SW480 (cell line): ENCODE measurements at regions not wholly inside any gene's neighbourhood (a gene's known extent, or its start where the extent isn't known, plus 50 kb on each side); places are given as distances from the start of the nearest gene placed in this dataset.

Experiments used
- DNase-seq: peaks from one replicate; pipeline ENCODE4 v3.0.0-alpha.2; 2016; ENCODE audit warnings: low spot score

DNA sequence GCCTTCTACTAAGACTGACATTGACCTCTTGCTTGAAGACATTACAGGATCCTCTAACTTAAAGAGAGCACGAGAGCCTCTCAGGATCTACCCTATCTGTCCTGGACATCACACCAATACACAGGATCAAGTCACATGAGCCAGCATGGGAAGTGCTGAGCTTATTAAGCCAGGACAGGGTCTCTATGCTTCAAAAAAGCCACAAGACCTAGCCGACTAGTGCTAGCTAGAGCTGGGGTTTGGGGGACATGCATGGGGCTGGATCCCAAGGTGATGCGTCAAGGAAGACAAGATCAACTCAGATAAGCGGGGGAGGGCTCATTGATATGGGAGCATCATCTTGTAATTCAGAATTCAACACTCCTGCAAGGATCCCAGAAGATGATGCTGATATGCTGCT, 167.2 kb upstream of the TAB2 start:
- no peak for DNase-seq

DNA sequence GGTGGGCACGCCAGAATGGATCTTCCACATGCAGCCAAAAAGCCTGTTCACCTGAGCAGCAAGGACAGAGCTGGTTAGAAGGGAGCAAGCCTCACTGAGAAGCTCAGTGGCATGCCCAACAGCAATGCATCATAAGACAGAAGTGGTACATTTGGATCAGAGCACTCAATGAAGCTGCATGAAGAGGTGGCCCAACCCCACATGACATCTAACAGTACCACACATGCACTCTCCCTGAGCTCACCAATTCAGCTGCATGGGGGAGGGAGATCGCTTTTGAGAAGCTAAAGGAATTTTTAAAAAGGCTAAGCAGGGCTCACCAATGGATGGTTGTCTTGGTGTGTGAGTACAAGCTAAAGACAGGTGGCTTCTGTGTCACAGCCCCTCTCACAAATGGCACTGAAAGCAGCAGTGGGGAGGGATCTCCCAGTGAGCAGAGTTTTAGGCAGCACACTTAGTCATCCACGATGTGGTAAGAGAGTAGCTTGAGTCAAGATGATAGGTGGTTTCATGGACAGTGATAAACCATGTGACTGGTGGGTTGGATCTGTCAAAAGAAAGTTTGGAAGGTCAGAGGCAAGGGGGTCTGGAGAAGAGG, 166.6 kb upstream of the TAB2 start:
- no peak for DNase-seq

DNA sequence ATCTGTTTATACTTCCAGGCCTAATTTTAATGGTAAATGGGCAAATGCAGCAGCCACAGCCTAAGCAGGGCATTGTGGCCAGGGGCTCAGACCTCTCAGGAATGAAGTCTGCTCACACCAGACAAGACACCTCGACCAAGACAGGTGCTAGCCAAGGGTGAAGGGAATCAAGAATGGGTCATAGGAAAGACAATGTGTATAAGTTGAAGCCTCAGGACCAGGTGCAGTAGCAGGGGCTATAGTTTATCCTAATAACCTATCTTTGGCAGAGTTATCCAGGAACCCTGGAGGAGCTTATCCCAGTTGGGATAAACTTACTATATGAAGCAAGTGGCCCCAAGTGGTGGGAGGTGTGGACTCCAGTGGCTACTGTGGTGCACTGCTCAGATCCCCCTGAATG, 165.0 kb upstream of the TAB2 start:
- DNase-seq = no peak

DNA sequence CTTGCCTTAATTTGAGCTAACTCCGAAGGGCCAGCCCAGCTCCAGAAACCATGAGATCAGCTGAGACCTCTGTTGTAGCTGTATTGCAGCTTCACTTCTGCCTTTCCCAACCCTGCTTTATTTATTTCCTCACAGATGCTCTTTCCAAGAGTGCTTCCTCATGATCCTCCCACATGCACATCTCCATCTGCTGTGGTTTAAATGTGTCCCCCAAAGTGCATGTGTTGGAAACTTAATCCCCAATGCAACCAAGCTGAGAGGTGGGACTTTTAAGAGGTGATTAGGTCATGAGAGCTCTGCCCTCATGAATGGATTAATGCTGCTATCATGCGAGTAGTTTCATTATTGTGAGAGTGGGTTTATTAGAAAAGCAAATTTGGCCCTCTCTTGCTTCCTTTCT, 164.4 kb upstream of the TAB2 start:
- no peak for DNase-seq

DNA sequence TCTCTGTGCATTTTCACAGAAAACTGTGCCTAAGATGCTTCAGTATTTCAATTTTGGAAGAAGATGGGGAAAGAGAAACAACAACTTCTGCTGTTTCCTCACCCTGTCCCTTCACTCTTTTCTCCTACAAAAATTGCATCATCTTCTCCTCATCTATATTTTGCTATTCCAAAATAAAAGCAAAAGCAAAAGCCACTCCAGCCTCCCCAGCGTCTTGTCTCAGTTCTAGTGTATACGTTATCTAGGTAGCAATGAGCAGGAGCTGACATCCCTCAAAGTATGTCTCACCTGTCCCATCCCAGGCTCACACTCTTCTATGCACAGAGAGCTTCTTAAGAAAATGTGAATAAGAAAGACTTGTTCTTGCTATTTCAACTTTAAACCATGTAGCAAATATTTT, 163.8 kb upstream of the TAB2 start:
- DNase-seq = no peak

DNA sequence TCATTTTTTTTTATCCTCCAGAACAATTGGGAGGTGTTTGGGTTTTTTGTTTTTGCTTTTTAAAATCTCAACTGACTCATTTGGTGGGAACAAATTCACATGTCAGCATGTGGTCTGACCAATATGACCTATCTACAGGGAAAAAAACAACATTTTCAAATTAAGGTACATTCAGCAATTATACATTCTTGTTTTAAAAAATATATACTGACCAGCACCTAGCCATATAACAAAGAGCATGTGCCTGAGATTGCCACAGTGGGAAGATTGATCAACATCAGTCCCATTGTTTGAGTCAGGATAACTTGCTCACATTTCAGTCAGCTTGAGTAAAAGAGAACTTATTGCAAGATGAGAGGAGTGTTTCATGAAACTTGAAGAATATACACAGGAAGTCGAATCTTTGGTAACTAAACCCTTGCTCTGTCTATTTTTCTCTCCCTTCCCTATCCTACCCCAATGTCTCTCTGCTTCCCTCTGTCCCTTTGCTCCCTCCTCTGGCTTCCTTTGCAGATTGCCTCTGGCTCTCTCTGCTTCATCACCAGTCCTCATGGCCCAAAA, 163.2 kb upstream of the TAB2 start:
- DNase-seq = no peak

DNA sequence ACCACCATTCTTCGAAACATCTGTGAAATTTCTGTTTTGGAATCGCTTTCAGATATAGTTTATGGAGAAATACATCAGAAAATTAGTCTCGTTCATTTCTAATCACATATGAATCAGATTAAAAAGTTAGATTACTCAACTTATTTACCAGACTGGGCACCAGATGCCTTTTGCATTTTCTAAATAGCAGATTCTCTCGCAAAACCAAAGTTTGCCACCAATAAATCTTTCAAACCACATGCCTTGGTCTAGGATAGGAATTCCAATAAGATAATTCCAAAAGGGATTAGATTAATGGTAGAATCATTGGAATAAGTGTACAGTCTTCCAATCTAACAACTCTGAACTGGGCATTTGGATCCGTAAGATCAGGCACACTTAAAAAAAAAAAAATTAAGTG, 160.4 kb upstream of the TAB2 start:
- DNase-seq = no peak

DNA sequence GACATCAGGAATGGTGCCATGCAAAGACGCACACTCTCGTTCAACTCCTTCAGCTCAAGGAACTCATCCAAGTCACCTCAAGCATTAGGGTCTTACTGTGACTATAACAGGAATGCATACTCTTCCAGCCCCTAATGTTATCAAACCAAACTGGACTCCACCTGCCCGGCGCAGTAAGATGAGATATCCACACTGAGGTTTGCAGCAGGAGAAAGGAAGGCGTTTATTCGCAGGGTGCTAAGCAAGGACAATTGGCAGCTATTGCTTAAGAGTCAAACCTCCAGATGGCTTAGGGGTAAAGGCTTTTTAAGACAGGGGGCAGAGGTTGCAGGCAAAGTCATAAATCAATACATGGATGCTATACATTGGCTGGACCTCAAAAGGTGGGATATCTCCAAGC, 159.4 kb upstream of the TAB2 start:
- DNase-seq = no peak

DNA sequence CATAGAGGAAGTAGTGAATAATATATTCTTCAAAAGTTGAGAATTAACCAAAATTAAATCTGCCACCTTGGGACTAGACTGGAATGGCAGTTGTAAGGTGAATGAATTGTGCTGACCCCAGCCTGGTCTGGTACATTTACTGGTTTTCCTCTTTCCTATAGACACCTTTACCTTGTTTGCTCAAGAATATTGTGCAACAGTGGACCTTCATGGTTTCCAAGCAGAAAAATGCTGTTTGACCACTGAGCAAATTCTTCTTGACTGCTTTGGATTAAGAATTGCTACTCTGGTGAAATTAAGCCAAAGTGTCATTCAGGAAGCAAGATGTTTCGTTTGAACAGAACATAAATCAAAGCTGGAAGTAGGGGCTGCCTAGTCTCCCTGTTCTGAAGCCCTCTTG, 156.6 kb upstream of the TAB2 start:
- DNase-seq = no peak

DNA sequence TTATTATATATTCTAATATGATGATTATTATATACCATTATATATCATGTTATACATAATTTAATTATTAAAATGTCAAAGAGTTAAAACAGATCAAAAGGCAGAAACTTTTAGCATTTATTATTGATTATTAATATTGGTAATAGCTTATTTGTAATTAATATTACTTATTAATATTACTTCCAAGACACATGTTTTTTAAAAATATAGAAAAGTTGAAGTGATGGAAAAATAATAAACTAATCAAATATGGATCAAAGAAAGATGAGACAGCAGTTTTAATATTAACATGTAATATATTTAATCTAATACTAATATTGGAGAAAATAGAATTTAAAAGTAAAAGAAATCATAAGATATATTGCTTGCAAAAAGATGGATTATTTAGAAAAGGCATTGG, 154.6 kb upstream of the TAB2 start:
- no peak for DNase-seq

DNA sequence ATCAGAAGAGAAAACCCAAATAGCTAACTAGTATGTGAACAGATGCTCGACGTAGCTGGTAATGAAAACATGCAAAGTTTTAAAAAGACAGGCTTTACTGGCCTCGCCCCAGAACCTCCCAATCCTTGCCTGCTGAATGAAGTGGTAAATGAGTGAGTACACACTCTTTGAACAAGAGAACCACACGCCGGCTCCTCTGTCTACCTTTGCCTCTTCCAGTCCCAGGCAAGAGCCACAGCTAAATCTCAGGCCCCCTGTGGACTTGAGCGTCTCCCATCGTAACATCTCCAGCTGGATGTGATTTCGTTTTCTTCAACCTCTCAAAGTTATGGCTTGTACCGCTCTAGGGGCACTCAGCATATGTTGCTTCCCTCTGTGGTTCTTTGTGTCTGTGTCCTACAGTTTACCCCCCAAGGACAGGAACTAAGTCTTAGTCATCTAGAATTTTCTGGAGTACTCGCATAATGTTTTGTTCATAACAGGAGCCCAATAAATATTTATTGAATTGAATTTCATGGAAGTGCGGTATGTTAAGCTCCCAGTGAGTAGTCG, 153.2 kb upstream of the TAB2 start:
- no peak for DNase-seq

DNA sequence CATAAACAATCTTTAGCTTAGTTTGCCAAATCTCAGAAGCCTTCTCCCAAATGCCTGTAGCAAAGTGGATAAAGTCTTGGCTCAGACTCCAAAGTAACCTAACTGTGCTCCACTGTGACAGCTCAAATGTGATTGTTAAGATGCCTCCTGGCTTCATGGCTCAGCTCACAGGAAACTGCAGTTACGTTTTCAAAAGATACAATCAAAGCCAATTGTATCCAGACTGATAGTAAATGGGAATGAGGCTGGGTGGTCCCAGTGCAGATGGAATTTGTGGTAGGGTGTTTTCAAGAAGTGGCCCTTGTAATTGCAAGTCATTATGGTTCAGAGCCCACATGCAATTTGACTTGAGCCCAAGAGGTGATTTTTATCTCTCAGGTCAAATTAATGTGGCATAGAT, 151.2 kb upstream of the TAB2 start:
- DNase-seq = no peak

DNA sequence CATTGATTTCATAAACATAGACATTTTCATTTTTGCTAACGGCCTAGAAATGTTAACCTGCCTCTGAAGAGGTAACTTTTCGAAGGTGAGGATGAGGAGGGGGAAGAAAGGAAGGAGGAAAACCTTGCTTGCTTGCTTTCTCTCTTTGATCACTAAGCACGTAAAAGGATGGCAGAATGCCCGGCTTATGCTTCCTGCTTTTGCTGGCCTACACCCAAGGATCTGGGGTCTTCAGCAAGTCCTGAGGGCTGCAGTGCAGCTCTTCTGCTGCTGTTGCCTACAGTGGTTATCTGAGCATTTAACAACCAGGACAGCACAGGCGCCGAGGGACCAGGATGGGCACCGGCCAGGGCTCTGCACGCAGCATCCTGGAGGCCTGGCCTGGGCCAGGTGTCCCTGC, 150.8 kb upstream of the TAB2 start:
- DNase-seq = no peak

DNA sequence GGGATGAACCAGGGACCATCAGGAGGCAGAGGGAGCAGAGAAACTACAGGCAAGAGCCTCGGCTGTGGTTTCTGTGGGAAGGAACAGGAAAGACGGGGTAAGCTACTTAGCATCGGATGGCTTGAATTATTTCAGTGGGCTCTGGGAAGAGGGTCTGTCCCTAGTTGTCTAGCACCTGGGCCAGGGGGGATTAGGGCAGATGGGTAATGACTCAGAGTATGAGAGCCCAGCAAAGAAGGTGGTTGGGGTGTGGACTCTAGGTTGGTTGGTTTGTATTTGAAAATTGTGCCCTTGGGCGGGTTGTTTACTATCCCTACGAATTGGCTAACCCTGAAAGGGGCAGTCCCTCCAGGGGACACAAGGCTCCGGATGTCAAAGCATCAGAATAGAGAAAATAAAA, 148.5 kb upstream of the TAB2 start:
- DNase-seq = no peak

DNA sequence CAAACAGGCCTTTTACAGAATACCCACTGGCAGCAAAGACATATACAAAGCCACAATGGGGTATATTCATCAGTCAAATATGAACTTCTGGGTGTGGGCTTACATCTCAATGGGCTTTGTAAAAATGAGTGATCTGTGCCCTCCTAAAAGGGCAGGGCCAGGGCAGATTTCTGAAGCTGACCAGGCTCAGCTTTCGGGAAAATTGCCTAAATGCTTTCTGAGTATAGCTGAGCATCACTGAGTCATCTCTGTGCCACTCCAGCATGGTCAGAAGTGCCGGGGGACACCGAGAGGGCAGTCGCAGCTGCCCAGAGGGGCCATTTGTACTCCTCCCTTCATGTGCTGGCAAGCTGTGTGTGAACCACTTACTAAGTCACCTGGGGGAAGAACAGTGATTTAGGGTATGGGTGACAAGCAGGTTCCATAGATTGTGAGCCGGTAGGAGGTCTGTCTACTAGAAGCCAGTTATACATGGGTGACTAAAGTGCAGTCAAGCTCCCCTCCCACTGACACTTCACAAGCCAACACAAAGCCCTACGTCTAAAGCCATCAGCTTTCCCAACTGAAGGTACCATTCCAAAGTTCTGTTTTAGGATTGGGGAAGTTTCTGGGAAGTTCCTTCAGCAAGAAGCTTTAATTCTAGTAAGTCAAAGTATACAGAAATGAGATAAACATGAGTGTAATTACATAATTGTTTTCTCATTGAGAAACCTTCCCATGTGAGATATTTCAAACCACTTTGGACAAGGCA, 147.6 kb upstream of the TAB2 start:
- DNase-seq = no peak

DNA sequence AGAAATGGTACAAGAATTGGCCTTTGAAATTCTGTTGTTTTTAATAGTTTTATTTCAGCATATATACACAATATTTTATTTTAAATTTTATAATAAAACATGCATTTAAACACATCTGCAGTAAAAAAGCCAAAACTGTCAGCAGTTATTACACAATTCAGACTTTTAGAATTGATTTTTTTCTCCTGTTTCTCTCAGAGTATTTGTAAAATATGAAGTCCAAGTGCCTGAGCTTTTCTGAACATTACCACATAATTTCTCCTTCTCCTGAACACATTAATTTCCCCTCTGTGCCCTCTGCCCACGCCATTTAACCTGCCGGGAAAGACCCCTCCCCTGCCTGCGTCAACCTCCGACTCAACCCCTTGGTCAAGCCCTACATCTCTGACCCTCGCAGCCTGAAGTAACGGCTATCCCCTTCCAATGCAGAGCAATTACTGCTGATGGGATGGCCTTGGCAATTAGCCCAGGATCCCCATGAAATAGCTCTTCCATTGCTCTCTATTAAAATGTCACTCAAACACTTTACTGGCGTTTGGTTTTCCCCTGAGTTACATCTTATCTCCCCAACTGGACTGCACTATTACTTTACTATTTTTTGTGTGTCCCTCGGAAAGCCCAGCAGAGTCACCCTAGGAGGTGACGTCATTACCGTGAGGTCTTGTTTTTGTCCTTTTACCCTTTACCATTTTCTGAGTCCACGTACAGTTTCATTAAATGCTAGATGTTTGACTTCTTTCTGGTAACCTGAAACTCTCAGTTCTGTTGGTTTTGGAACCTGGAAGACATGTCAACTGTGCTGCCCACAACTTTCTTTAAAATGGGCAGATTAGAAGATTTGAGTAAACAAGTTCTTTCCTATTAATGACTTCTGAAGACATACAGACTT, 146.7 kb upstream of the TAB2 start:
- DNase-seq = no peak

DNA sequence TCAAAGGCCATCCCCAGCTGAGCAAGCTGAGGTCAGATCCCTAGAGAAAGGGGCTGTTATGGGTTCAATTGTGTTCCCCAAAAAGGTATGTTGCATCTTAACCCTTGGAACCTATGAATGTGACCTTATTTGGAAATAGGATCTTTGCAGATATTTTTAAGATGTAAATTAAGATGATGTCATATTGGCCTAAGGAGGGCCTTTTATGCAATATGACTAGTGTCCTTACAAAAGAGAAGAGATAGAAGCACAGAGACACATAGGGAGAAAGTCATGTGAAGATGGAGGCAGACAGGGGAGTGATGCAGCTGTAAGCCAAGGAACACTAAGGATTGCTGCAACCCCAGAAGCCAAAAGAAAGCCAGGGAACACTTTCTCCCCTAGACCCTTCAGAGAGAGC, 144.3 kb upstream of the TAB2 start:
- DNase-seq = no peak

DNA sequence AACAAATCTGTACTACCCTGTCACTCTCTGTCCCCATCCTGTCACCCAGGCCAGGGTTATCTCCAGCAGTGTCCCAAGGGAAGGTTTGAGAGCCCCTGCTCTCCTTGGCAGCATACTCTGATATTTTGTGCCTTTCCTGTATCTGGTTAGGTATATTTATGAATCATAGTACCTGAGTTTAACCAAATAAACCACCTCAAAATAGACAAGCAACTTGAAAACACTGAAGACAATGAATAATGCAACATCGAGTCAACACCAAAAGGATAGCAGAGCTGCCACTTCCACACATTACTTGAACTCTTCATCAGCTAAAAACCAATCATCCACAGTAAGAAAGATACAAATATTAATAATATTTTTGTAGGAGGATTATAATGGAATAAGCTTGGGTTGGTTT, 142.6 kb upstream of the TAB2 start:
- DNase-seq = no peak

DNA sequence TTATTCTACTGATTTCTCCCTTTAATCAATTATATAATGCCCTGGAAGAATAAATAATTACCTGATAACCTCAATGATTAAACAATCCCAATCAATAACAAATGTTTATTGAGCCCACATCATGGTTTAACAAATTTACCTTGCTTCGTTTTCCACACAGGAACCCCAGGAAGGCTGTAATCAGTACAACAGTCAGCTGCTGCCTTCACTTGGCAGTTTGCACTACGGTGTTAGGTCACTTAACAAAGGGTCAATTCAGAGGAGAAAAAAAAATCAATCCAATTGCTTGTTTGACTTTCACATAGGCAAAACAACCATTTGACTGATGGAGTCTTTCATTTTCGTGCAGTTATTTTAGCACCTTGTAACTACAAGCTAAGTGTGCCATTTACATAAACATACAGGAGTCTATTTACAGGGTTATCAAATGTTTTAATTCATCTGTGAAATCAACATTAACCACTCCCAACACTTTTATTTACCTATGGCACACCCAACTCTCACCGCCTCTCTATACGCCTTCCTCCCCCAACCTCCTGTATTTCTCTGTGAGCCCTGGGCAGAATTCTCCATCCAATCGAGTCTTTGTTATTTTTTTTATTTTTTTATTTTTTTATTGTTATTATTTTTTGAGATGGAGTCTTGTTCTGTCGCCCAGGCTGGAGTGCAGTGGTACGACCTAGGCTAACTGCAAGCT, 140.4 kb upstream of the TAB2 start:
- DNase-seq = no peak

DNA sequence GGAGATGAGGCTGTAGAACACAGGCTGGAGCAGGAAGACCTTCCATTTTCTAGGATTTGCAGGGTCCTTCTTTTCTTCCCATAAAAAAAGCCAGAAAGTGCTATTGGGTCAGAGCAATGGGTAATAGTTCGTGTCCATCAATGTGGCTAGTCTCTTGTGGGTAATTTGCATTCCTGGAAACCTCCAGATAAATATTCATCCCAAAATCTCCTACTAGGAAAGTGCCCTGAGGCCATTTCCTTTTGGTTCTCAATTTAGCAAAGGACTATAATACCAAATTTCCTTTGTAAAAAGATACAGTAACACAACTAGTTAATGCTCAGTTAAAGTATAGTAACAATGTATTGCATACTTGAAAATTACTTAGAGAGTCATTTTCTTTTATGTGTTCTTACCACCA, 138.1 kb upstream of the TAB2 start:
- DNase-seq = no peak

DNA sequence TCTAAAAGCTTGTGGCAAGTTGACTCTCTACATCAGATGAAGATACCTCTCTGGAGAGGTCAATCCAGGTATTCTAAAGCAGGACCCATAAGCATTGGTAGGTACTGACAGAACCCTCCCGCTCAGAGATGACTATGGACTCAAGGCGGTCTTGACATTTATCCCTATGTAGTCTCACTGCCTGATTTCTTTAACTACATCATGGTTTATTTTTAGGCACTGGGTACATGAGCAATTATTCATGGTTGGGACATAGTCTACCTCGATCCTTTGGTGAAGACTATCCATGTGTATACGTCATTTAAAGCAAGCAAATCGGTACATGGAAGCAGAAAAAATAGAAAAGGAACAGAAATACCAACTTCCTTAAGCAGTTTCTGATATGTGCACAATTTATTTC, 136.2 kb upstream of the TAB2 start:
- DNase-seq = no peak

DNA sequence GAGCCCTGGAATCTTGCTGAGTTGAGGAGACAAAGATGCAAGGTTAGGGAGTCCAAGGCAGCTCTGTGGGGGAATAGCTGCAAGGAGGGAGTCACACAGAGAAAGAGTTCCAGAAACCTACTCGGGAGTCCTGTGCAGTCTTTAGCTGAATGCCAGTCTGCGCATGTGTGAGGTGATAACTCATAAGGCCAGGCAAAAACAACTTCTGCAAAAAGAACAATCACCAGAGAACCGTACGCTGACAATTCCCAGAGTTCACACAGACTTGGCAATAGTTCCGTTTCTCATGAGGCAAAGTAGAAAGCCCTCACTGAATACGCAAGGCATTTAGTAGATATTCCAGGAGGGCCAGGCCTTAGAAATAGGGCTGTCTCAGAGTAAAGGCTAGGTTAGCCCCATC, 135.2 kb upstream of the TAB2 start:
- DNase-seq = no peak
